GM12891 (cell line): ENCODE measurements at regions not wholly inside any gene's neighbourhood (a gene's known extent, or its start where the extent isn't known, plus 50 kb on each side); places are given as distances from the start of the nearest gene placed in this dataset.

Source experiments
- PAX5 ChIP-seq: IDR thresholded peaks from 2 replicates; pipeline ENCODE4 v1.6.1; 2011; ENCODE audit warnings: low read length, moderate library complexity, mild to moderate bottlenecking; ENCODE audit not compliant: insufficient read depth, severe bottlenecking
- POLR2A ChIP-seq: IDR thresholded peaks from 2 replicates; pipeline ENCODE4 v1.6.1; 2011; ENCODE audit warnings: low read depth, low read length, control low read depth
- POLR2AphosphoS5 ChIP-seq: IDR thresholded peaks from 2 replicates; pipeline ENCODE4 v1.6.1; 2011; ENCODE audit warnings: low read depth, low read length, control low read depth
- POU2F2 ChIP-seq: IDR thresholded peaks from 2 replicates; pipeline ENCODE4 v1.6.1; 2011; ENCODE audit warnings: low read depth, mild to moderate bottlenecking, control low read depth, low read length, moderate library complexity
- SPI1 ChIP-seq: IDR thresholded peaks from 2 replicates; pipeline ENCODE4 v1.6.1; 2011; ENCODE audit warnings: low read depth, low read length, control low read depth
- TAF1 ChIP-seq: IDR thresholded peaks from 2 replicates; pipeline ENCODE4 v1.6.1; 2011; ENCODE audit warnings: low read depth, low read length, control low read depth

GRCh38 chr4:133624744-133625143 lies 475.6 kb downstream of the PCDH10 start:
- TF ChIP-seq POLR2A: no peak
- no peak for TF ChIP-seq POLR2AphosphoS5
- no peak for TF ChIP-seq POU2F2
- TF ChIP-seq SPI1: no peak
- no peak for TF ChIP-seq TAF1
- TF ChIP-seq PAX5: no peak
